ENCODE measurements at regions not wholly inside any gene's neighbourhood (a gene's known extent, or its start where the extent isn't known, plus 50 kb on each side); places are given as distances from the start of the nearest gene placed in this dataset.

GRCh38 chr4:44070843-44071242 lies 377.8 kb downstream of the KCTD8 start:
- DNase-seq (ENCODE audit: low read depth in 4 of 4, low spot score in 2 of 4), result no peak

- DNase-seq (ENCODE audit: low read depth in 4 of 4, low spot score in 2 of 4), result no peak
These were observed 376.4 kb downstream of the KCTD8 start for GRCh38 chr4:44071959-44072955.

GRCh38 chr4:44086753-44087152 lies 361.9 kb downstream of the KCTD8 start:
- no peak for DNase-seq (ENCODE audit: low read depth in 4 of 4, low spot score in 2 of 4)

- no peak for DNase-seq (ENCODE audit: low read depth in 4 of 4, low spot score in 2 of 4)
These were observed 355.2 kb downstream of the KCTD8 start for GRCh38 chr4:44093390-44093789.

GRCh38 chr4:44098973-44099372 lies 349.6 kb downstream of the KCTD8 start:
- DNase-seq (ENCODE audit: low read depth in 4 of 4, low spot score in 2 of 4), result no peak

GRCh38 chr4:44100456-44100855 lies 348.2 kb downstream of the KCTD8 start:
- DNase-seq (ENCODE audit: low read depth in 4 of 4, low spot score in 2 of 4), result no peak

- no peak for DNase-seq (ENCODE audit: low read depth in 4 of 4, low spot score in 2 of 4)
These were observed 329.5 kb downstream of the KCTD8 start for GRCh38 chr4:44118971-44119680.

GRCh38 chr4:44120646-44121045 lies 328.0 kb downstream of the KCTD8 start:
- DNase-seq (ENCODE audit: low read depth in 4 of 4, low spot score in 2 of 4), result no peak

- DNase-seq (ENCODE audit: low read depth in 4 of 4, low spot score in 2 of 4), result no peak
These were observed 327.4 kb downstream of the KCTD8 start for GRCh38 chr4:44121210-44121609.
